ENCODE measurements at regions not wholly inside any gene's neighbourhood (a gene's known extent, or its start where the extent isn't known, plus 50 kb on each side); places are given as distances from the start of the nearest gene placed in this dataset.
"Not testable (repeated sequence)": the region's sequence is repeated elsewhere in the genome, so short reads cannot be mapped to it uniquely, and the experiment has no call there.

- no peak for DNase-seq (ENCODE audit: low read depth, low spot score)
- Histone ChIP-seq H3K27ac (no peak overlapping the region), H3K4me3 (no peak overlapping the region), H3K9ac (ENCODE audit: insufficient read length) (no peak overlapping the region), H3K9me3 (ENCODE audit: low read depth, low read length) (no peaks in the 10 kb centered on the region), H3K36me3 (ENCODE audit: insufficient read depth, low read length) (no peaks in the 10 kb centered on the region)
- no peak for TF ChIP-seq POLR2AphosphoS5 (IDR thresholded peaks at IDR 0.05; ENCODE audit: borderline replicate concordance, low read depth, low read length)
- TF ChIP-seq EZH2 (IDR thresholded peaks at IDR 0.05) = no peak
- no peak for TF ChIP-seq FOXP2 (optimal IDR thresholded peaks at IDR 0.05; ENCODE audit: control extremely low read depth, extremely low read length, insufficient read depth)
Measured at GRCh38 chr2:216989340-216990129, 129.7 kb upstream of the TNP1 start.

GRCh38 chr2:216987252-216987821, 127.5 kb upstream of the TNP1 start:
- Histone ChIP-seq H3K4me3 (no peak overlapping the region), H3K36me3 (ENCODE audit: insufficient read depth, low read length) (no peaks in the 10 kb centered on the region), H3K9ac (ENCODE audit: insufficient read length) (no peak overlapping the region), H3K27ac (no peak overlapping the region), H3K9me3 (ENCODE audit: low read depth, low read length) (no peaks in the 10 kb centered on the region)
- TF ChIP-seq FOXP2 (optimal IDR thresholded peaks at IDR 0.05; ENCODE audit: control extremely low read depth, extremely low read length, insufficient read depth) (no peak), EZH2 (IDR thresholded peaks at IDR 0.05) (no peak), POLR2AphosphoS5 (IDR thresholded peaks at IDR 0.05; ENCODE audit: borderline replicate concordance, low read depth, low read length) (no peak)
- DNase-seq (ENCODE audit: low read depth, low spot score) = no peak

GRCh38 chr2:216985658-216986141, 125.8 kb upstream of the TNP1 start:
- Histone ChIP-seq H3K4me3 (no peak overlapping the region), H3K27ac (no peak overlapping the region), H3K9ac (ENCODE audit: insufficient read length) (no peak overlapping the region), H3K36me3 (ENCODE audit: insufficient read depth, low read length) (no peaks in the 10 kb centered on the region), H3K9me3 (ENCODE audit: low read depth, low read length) (no peaks in the 10 kb centered on the region)
- DNase-seq (ENCODE audit: low read depth, low spot score) = no peak
- TF ChIP-seq EZH2 (IDR thresholded peaks at IDR 0.05) = no peak
- TF ChIP-seq FOXP2 (optimal IDR thresholded peaks at IDR 0.05; ENCODE audit: control extremely low read depth, extremely low read length, insufficient read depth) = no peak
- TF ChIP-seq POLR2AphosphoS5 (IDR thresholded peaks at IDR 0.05; ENCODE audit: borderline replicate concordance, low read depth, low read length) = no peak

- Histone ChIP-seq H3K4me3 (no peak overlapping the region), H3K9ac (ENCODE audit: insufficient read length) (no peak overlapping the region), H3K27ac (no peak overlapping the region), H3K36me3 (ENCODE audit: insufficient read depth, low read length) (no peaks in the 10 kb centered on the region), H3K9me3 (ENCODE audit: low read depth, low read length) (no peaks in the 10 kb centered on the region)
- no peak for DNase-seq (ENCODE audit: low read depth, low spot score)
- no peak for TF ChIP-seq POLR2AphosphoS5 (IDR thresholded peaks at IDR 0.05; ENCODE audit: borderline replicate concordance, low read depth, low read length)
- no peak for TF ChIP-seq FOXP2 (optimal IDR thresholded peaks at IDR 0.05; ENCODE audit: control extremely low read depth, extremely low read length, insufficient read depth)
- TF ChIP-seq EZH2 (IDR thresholded peaks at IDR 0.05) = no peak
Measured at GRCh38 chr2:216984937-216985336, 125.1 kb upstream of the TNP1 start.

GRCh38 chr2:216981951-216982350, 122.1 kb upstream of the TNP1 start:
- H3K36me3 ChIP-seq (ENCODE audit: insufficient read depth, low read length); H3K27ac ChIP-seq; H3K9ac ChIP-seq (ENCODE audit: insufficient read length); H3K9me3 ChIP-seq (ENCODE audit: low read depth, low read length); H3K4me3 ChIP-seq; DNase-seq (ENCODE audit: low read depth, low spot score): not testable (repeated sequence)

GRCh38 chr2:216980510-216980909, 120.6 kb upstream of the TNP1 start:
- not testable (repeated sequence) for H3K4me3 ChIP-seq; DNase-seq (ENCODE audit: low read depth, low spot score); H3K36me3 ChIP-seq (ENCODE audit: insufficient read depth, low read length); H3K27ac ChIP-seq; H3K9me3 ChIP-seq (ENCODE audit: low read depth, low read length); H3K9ac ChIP-seq (ENCODE audit: insufficient read length)

- no peak overlapping the region for H3K9ac ChIP-seq (ENCODE audit: insufficient read length)
- TF ChIP-seq POLR2AphosphoS5 (IDR thresholded peaks at IDR 0.05; ENCODE audit: borderline replicate concordance, low read depth, low read length) (no peak), FOXP2 (optimal IDR thresholded peaks at IDR 0.05; ENCODE audit: control extremely low read depth, extremely low read length, insufficient read depth) (no peak), EZH2 (IDR thresholded peaks at IDR 0.05) (no peak)
- DNase-seq (ENCODE audit: low read depth, low spot score) = no peak
- H3K27ac ChIP-seq = no peak overlapping the region
- H3K4me3 ChIP-seq = no peak overlapping the region
- H3K36me3 ChIP-seq (ENCODE audit: insufficient read depth, low read length) = no peaks in the 10 kb centered on the region
- no peaks in the 10 kb centered on the region for H3K9me3 ChIP-seq (ENCODE audit: low read depth, low read length)
Measured at GRCh38 chr2:216974321-216975302, 114.7 kb upstream of the TNP1 start.

- no peak overlapping the region for H3K27ac ChIP-seq
- no peaks in the 10 kb centered on the region for H3K9me3 ChIP-seq (ENCODE audit: low read depth, low read length)
- no peak overlapping the region for H3K9ac ChIP-seq (ENCODE audit: insufficient read length)
- no peak for TF ChIP-seq EZH2 (IDR thresholded peaks at IDR 0.05)
- no peak for TF ChIP-seq FOXP2 (optimal IDR thresholded peaks at IDR 0.05; ENCODE audit: control extremely low read depth, extremely low read length, insufficient read depth)
- TF ChIP-seq POLR2AphosphoS5 (IDR thresholded peaks at IDR 0.05; ENCODE audit: borderline replicate concordance, low read depth, low read length) = no peak
- no peak for DNase-seq (ENCODE audit: low read depth, low spot score)
- no peaks in the 10 kb centered on the region for H3K36me3 ChIP-seq (ENCODE audit: insufficient read depth, low read length)
- no peak overlapping the region for H3K4me3 ChIP-seq
Measured at GRCh38 chr2:216971593-216971992, 111.7 kb upstream of the TNP1 start.

Data from SK-N-MC (cell line).